Daoy (cell line): ENCODE measurements at regions not wholly inside any gene's neighbourhood (a gene's known extent, or its start where the extent isn't known, plus 50 kb on each side); places are given as distances from the start of the nearest gene placed in this dataset.

Source experiments
- DNase-seq: peaks from one replicate; pipeline ENCODE4 v3.0.0-alpha.2; 2015; ENCODE audit warnings: low read depth

DNA sequence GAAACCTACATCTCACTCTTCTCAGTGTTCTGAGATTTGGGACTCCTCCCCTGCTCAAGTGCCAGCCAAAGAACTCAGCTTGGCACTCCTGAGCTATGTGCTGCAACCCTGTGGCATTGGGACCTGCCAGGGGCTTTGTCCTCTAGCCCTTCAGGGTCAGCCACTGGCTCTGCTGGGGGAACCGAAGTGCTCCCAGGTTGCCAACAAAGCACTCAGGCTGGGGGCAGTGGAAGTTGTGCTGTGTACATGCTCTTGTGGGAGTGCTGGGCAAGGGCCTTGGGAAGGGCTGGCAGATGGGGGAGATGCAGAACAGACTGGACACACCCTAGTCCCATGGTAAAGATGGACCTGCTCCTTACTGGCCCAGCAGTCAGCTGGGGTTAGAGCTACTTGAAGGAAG, 498.6 kb downstream of the CAAP1 start:
- DNase-seq, result no peak

GRCh38 chr9:26392639-26393038, 500.0 kb downstream of the CAAP1 start:
- no peak for DNase-seq

DNA sequence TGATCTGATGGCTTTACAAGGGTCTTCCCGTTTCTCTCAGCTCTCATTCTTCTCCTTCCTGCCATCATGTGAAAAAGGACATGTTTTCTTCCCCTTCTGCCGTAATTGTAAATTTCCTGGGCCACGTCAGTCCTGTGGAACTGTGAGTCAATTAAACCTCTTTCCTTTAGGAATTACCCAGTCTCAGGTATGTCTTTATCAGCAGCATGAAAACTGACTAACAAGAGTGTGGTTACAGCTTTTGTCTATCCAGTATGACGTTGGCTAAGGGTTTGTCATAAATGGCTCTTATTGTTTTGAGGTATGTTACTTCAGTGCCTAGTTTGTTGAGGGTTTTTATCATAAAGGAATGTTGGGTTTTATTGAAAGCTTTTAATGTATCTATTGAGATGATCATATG, 501.6 kb downstream of the CAAP1 start:
- no peak for DNase-seq

GRCh38 chr9:26375448-26375847, 517.2 kb downstream of the CAAP1 start:
- DNase-seq, result no peak

- no peak for DNase-seq
Measured at GRCh38 chr9:26373616-26374015, 519.0 kb downstream of the CAAP1 start.

DNA sequence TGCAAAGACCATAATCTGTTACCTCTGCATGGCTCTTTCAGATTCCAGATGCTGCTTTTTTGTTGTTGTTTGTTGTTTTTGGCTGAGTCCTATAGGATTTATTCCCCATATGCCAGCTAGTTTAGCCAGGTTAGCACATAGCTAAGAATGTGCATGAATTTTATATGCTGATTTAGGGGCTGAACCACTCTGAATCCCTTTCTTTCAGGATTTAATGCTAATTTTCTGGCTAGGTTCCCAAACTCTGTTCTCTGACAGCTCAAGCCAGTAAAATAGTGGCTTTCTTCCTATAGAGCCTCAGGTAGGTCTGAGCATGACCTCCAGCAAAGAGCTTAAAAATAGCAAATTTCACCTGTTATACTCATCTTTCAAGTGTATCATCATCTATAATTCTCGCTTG, 521.4 kb downstream of the CAAP1 start:
- no peak for DNase-seq

GRCh38 chr9:26369093-26369492, 523.5 kb downstream of the CAAP1 start:
- DNase-seq, result no peak

- DNase-seq, result no peak
Measured at GRCh38 chr9:26368241-26368640, 524.4 kb downstream of the CAAP1 start.

DNA sequence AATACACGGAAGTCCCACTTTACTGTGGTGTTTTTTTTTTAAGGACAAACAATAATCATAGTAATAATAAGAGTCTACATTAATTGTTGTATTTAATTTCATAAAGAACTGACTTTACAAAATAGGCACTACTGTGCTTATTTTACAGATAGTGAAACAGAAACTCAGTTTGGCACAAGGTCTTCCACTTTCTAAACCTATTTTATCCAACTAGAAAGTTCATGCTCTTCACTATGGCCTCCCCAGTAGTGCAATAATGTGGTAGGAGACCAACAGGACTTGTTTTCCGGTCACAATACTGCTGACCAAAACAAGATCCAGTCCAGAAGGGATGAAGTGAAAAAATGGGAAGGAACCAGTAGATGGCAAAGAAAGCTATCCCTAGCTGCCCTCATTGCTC, 531.6 kb downstream of the CAAP1 start:
- DNase-seq, result no peak

- DNase-seq, result no peak
Measured at GRCh38 chr9:26358836-26359235, 533.8 kb downstream of the CAAP1 start.

- DNase-seq, result no peak
Measured at GRCh38 chr9:26357803-26358344, 534.7 kb downstream of the CAAP1 start.

GRCh38 chr9:26356491-26356890, 536.1 kb downstream of the CAAP1 start:
- no peak for DNase-seq

DNA sequence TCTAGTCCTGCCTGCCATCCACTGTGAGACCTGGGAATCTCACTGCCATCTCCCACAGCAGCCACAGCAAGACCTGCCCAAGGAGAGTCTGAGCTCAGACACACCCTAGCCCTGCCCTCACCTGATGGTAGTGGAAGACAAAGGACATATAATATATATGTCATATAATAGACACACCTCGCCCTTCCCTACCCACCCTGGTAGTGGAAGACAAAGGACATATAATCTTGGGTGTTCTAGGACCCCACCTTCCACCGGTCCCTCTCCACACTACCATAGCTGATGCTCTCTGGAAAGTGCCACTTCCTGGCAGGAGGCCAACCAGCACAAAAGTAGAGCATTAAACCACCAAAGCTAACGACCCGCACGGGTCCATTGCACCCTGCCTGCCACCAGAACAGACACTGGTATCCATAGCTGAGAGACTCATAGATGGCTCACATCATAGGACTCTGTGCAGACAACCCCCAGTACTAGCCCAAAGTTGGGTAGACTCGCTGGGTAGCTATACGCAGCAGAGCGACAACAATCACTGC, 545.6 kb downstream of the CAAP1 start:
- DNase-seq, result no peak

DNA sequence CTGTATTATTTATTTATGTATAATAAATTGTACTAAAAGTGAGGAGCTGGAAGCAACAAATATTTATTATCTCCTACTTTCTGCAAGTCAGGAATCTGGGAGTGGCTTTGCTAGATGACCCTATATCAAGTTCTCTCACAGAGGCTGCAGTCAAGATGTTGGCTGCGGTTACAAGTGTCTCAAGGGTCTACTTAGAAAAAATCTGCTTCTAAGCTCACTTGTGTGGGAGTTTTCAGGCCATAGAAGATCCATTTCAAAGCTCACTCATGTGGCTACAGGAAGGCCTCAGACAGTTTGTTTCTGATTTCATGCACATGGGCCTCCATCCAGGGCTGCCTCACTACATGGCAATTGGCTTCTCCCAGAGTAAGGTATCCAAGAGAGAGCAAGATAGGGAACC, 551.1 kb downstream of the CAAP1 start:
- no peak for DNase-seq

DNA sequence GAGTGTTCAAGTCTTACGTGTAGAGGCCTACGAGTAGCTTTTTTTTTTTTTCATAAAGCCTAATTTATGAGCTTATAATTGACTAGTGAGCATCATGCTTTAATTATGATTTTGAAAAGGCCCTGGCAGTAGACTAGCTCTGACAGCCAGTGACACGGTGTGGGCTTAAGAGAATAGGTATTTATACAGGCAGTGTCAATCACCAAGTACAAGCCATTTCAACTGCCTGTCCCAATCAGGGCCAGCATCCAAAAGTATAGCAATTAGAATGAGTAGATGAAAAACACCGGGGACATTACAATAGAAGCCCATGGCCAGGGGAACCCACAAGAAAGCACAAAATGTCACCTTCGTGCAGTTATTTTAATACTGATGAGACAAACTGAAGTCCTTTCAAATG, 552.8 kb downstream of the CAAP1 start:
- DNase-seq, result no peak

DNA sequence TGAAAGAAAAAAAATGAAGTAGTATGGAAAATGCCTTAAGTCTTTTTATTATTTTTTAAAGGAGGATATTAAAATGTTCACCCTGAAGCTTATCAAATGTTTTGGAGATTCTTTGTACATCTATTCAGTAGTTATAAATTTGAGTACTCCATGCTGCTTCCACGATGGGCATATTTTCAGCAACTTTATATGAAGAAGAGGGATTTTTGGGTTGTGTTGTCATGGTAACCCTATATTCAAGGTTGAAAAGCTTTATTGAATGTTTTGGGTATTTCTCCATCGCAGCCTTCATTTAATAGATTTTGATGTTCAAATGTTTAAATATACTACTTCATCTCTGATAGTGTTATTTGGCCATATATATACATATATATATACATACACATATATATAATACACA, 557.5 kb downstream of the CAAP1 start:
- DNase-seq, result no peak

GRCh38 chr9:26334706-26335105, 557.9 kb downstream of the CAAP1 start:
- DNase-seq, result no peak

- no peak for DNase-seq
Measured at GRCh38 chr9:26331223-26331622, 561.4 kb downstream of the CAAP1 start.

GRCh38 chr9:26329974-26330373, 562.6 kb downstream of the CAAP1 start:
- DNase-seq, result no peak

GRCh38 chr9:26326563-26326962, 566.0 kb downstream of the CAAP1 start:
- DNase-seq, result no peak

DNA sequence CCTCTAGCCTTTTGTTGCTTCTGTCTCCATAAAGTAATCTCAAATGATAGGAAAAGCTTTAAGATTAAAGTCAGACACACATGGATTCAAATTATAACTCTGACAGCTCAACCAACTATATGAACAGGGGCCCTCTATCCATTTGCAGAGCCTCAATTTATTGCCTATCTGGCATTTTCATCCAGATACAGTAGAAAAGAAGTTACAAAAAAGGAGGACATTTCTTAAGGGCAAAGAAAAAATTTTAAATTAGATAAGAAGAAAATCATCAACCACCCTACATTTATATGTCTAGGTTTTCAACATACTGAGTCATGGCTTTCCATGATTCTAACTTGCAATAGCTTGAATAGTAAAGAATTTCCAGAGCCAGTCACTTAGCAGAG, 567.2 kb downstream of the CAAP1 start:
- DNase-seq, result no peak

DNA sequence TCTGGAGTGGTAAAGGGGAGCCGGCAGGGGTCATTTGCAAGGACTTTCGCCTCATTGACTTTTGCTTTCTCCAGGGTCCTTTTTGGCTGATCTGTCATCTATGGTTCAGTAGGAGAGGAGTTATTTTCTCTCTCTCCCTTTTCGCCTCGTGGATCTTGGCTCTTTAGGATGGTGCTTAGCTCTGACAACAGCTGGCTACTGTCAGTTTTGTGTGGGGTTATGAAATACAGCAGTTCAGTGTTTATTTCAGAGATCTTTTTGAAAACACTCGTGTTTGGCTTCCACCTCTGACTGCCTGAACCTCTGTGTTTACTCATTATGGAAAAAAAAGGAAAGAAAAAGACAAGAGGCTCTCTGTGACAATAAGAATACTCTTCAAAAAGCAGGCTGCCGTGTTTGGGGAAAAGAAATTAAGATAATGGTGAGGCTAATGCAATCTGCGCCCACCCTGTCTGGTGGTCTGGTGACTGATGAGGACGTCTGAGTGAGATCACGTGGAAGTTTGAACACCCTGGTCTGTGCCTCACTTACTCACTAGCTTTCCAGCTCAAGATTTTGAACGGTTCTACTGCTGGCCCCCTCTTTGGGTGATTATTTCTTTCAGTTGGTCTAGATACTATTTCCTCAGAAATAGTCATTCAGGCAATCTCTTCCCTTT, 567.7 kb downstream of the CAAP1 start:
- DNase-seq, result no peak

GRCh38 chr9:26321935-26322334, 570.7 kb downstream of the CAAP1 start:
- no peak for DNase-seq

- no peak for DNase-seq
Measured at GRCh38 chr9:26319859-26320258, 572.7 kb downstream of the CAAP1 start.
